ENCODE measurements at regions not wholly inside any gene's neighbourhood (a gene's known extent, or its start where the extent isn't known, plus 50 kb on each side); places are given as distances from the start of the nearest gene placed in this dataset.

- TF ChIP-seq CTCF (IDR thresholded peaks at IDR 0.05): no peak
- no peak for TF ChIP-seq POLR2A (IDR thresholded peaks at IDR 0.05)
These were observed 414.8 kb upstream of the CCNH start for GRCh38 chr5:87827539-87827938.

Measured in body of pancreas (tissue), 4 donors.